ENCODE measurements at regions not wholly inside any gene's neighbourhood (a gene's known extent, or its start where the extent isn't known, plus 50 kb on each side); places are given as distances from the start of the nearest gene placed in this dataset.
"Not testable (repeated sequence)": the region's sequence is repeated elsewhere in the genome, so short reads cannot be mapped to it uniquely, and the experiment has no call there.

DNA sequence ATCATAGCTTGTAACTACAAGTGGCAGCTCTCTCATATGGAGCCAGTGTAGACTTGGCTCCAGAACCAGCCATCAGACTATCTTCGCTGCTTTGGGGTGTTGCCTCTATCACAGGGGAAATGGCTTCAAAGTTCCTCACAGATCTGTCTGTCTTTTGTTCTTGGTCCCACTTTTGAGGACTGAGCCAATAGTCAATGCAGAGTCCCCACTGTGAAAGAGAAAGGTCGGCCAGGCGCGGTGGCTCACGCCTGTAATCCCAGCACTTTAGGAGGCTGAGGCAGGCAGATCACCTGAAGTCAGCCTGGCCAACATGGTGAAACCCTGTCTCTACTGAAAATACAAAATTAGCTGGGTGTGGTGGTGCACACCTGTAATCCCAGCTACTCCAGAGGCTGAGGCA, 86.9 kb upstream of the FZD7 start:
- ATAC-seq; DNase-seq; intact Hi-C loops (cut with micrococcal nuclease): not testable (repeated sequence)

DNA sequence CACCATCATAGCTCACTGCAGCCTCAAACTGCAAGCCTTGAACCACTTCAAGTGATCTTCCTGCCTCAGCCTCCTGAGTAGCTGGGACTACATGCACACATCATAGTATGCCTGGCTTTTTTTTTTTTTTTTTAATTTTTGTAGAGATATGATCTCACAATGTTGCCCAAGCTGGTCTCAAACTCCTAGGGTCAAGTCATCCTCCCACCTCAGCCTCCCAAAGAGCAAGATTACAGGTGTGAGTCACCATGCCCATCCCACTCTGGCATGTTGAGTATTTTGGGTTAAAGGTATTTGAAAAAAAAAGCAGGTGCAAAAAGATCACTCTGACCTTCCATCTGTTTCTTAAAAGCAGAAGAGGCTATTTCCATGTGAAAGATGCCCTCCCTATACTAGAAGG, 86.4 kb upstream of the FZD7 start:
- no peak for ATAC-seq
- DNase-seq: no peak
- intact Hi-C loops (cut with micrococcal nuclease): no loop called here

DNA sequence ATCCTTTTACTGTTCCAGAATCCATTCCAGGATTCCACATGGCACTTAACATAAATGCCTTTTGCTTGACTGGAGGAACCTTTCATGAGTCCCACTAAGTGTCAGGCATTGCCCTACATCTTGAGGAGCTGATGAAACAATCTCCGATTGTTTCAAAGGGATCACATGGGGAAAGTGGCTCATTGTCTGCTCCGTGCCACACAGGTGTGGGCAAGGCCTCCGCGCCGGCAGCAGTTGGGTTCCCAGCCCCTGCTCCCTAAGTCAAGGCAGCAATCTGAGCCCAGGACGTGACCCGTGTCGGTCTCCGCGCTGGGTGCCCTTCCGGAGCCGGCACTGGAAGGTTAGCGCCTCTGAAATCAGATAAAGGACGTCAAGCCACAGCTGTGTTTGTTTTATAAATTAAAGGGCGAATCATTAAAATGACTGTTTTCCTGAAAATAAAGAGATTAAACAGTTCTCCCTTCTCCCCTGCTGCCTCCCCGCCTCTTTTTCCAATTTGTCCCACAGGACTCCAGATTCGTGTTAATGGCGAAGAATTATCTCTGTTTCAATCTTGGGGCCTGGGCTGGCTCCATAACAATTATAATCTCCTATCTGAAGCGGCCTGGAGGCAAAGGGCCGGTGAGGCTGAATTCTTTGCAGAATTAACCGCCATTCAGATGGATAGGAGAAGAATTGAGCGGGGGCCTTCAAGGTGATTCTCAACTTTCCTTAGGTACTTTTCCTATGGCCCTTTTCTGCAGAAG, 84.3 kb upstream of the FZD7 start:
- ATAC-seq (no peak), DNase-seq (no peak)
- intact Hi-C loops (cut with micrococcal nuclease): no loop called here

DNA sequence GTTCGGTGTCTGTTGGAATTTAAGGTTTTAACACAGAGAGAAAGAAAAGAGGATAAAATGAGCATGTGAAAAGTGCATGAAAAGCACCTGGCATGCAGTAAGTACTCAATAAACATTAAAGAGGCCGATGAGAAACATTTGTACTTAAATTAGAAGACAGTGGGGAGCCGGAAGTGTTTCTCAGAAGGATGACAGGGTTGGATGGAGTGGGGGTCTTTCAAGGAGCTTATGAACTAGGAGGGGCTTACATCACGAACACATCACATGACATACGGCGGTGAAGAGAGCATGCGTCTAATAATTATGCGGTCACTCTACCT, 83.8 kb upstream of the FZD7 start:
- ATAC-seq (no peak), DNase-seq (no peak)
- intact Hi-C loops (cut with micrococcal nuclease): no loop called here

DNA sequence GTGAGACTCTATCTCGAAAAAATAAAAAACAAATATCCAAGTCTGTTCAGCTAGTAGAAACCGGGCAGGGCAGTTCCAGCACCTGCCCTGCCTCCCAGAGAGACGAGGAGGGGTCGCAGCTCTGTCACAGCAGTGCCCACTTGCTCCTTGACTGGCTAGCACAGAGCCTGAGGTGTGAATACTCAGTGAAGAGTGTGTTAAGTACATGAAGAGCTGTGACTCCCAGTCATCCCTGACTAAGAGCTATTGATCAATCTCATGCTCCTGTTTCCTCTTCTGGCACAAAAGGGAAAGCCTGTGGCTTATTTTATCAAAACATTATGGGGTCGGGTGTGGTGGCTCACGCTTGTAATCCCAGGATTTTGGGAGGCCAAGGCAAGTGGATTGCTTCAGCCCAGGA, 83.0 kb upstream of the FZD7 start:
- ATAC-seq: no peak
- intact Hi-C loops (cut with micrococcal nuclease): no loop called here
- DNase-seq: no peak

DNA sequence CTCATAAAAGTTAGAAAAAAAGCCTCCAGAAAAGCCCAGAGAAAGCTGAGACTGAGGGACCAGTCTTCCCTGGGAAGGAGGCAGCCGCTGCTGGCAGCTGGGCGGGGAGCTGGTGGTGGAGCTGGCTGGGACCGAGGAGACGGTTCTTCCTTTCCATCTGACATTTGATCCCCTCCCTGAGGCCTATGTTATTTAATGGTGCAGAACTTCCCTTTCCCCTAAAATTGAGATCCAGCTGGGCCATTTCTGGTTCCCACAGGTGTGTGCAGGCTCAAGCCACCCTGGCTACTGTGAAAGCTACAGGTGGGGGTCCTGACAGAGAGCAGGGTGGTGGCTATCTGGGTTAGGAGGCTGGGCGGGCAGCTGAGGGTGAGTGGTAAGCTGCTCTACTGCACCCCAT, 81.5 kb upstream of the FZD7 start:
- intact Hi-C loops (cut with micrococcal nuclease): no loop called here
- no peak for DNase-seq
- no peak for ATAC-seq

DNA sequence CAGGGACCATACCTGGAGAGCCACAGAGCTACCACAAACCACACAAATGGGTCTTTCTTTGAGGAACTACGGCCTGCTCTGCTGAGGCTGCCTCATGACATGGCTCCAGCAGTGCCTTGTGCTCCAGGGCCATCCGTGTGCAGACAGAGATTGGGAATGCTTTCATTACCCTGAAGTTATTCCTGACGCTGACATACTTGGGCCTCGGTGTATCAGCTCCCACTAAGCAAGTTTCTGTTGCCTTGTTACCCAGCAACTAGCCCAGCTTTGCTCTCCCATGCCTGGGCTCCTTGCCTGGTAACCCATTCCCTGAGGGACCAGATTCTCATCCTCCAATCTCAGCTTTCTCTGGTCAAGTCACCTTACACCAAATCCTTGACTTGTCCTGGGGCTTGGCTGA, 80.3 kb upstream of the FZD7 start:
- DNase-seq: no peak
- peak; percentile 91 for ATAC-seq
- intact Hi-C loops (cut with micrococcal nuclease): no loop called here

DNA sequence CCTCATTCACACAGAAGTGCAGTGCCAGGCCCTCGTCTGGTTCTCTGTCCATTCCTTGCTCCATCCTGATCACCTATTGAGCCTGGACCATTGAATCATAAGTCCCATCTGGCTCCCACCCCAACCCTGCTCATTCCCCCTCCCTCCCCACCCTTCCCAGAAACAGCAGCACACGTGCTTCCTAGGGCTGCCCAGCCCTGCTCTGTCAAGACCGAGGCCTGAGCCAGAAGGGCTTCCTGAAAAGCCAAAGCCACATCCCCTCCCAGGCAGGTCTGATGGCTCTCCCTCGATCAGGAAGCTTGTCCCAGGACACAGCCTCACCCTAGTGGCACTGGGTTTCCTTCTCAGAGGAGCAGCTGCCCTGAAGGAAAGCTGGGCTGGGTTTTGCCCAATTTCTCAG, 79.8 kb upstream of the FZD7 start:
- peak; percentile 20 for ATAC-seq
- intact Hi-C loops (cut with micrococcal nuclease): no loop called here

DNA sequence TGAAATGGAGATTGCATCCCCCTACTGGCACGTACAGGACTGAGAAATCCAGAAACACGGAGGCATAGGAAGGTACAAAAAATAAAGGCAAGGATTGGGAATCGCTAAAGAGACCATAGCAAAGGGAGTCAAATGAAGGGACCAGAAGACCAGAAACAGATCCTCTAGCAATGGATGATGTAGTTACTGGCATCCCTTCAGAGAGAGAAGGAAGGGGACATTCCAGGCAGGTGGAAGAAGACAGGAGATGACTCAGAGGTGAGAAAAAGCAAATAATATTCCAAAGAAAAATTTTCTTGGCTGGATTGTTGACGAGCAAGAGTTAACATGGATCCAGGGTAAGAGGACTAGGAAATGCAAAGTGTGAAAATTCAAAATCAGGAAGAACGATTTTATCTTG, 78.4 kb upstream of the FZD7 start:
- no peak for DNase-seq
- intact Hi-C loops (cut with micrococcal nuclease): no loop called here
- no peak for ATAC-seq

More for the DNA sequence above, 79.8 kb upstream of the FZD7 start:
- no peak for DNase-seq

DNA sequence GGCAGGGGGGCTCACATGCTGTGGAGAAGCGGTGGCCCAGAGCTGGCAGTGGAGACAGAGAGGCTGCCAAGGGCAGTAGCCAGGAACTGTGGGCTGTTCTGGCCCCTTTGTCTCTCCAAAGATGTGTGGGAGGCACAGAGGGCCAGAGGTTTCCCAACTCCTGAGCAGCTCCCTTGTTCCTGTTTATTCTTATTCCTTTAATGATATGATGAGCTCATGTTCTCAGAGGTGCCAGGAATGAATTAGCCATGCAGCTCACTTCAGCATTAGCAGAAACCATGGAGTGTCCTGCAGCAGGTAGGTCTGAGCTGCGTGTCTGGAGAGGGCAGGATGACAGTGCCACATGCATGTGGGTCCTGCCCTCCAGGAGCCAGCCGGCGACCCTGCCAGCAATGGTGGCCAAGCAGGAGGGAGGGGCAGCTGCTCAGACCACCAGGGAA, 77.9 kb upstream of the FZD7 start:
- intact Hi-C loops (cut with micrococcal nuclease): no loop called here
- ATAC-seq: peak; percentile 62
- no peak for DNase-seq

DNA sequence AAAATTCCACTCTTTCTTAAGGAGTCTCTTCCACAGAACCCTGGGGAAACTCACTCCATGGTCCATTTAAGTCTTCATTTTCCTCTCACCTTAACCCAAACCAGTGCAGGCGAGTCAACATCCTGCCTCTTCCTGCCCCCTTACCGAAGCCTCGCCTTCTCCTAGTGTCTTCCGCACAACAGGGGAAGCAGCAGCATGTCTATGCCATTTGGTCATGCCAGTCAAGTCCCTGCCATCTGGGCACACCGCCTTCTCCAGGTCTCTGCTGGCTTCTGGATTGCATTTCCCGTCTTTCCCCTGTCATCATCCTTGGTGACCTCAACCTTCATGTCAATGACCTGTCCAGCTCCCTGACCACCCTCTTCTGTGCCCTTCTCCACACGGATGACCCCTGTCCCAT, 77.3 kb upstream of the FZD7 start:
- no peak for ATAC-seq
- no peak for DNase-seq
- intact Hi-C loops (cut with micrococcal nuclease): no loop called here

DNA sequence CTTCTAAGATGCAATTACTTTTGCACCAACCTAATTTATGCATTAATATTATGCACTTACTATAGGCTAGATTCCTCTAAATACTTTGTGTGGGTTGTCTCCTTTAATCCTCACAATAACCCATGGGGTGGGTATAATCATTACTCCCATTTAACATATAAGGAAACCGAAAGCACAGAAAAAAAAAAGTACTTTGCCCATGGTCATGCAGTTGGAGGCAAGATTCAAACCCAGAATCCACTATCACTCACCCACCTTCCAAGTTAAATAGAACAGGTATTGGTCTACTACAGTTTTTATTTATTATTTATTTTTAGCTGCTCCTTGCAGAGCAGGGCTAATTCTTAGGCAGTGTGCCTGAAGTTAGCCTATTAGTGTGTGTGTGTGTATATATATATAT, 76.6 kb upstream of the FZD7 start:
- intact Hi-C loops (cut with micrococcal nuclease): no loop called here
- ATAC-seq (no peak), DNase-seq (no peak)

DNA sequence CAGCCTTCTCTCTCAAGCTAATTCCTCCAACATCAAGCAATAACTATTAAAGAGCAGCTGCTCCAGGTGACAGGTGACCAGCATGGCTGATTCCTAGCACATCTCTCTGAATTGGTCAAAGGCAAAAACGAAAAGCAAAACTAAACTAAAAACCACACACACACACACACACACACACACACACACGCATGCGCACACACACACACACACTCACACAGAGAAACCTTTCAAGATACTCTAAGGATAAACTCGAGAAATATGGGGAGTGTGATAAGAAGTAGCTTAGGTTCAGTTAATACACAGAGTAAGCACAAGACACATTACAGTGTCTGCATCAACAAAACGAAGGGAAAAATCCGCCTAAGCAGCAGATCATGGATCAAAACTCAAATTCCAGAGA, 74.5 kb upstream of the FZD7 start:
- ATAC-seq (no peak), DNase-seq (no peak)
- intact Hi-C loops (cut with micrococcal nuclease): no loop called here

DNA sequence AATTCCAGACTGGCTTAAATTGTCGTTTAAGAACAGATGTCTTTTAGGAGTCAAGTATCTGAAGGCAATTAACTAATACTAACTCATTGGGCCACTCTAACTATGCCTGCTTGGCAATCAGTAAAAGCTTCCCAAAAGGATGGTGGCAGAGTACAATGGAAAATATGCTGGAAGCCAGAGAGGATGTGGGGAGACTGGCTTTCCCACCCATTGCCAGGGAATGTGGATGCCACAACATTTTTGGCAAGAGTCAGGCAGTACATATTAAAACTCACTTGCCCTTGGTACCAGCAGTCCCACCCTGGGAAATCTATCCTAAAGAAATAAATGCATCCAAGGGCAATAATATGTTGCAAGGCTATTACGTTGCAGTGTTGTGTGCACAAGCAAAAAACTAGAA, 74.0 kb upstream of the FZD7 start:
- ATAC-seq (no peak), DNase-seq (no peak)
- intact Hi-C loops (cut with micrococcal nuclease): no loop called here

DNA sequence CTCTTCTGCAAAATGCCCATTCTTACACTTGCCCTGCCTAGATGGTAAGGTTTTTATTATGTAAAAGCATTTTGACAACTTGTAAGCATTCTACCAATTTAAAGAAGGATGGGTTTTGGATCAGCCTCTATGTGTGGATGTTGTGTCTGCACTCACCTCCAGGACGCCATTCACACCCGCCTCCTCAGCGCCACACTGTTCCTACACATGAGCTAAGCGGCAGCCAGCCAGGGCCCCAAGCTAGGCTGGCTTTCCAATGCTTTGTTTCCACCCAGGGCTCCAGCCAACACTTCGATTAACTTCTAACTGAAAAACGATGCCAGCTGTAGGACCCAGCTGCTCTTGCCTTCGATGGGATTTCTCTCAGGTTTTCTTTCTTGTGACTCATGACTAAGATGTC, 73.3 kb upstream of the FZD7 start:
- DNase-seq: no peak
- intact Hi-C loops (cut with micrococcal nuclease): no loop called here

DNA sequence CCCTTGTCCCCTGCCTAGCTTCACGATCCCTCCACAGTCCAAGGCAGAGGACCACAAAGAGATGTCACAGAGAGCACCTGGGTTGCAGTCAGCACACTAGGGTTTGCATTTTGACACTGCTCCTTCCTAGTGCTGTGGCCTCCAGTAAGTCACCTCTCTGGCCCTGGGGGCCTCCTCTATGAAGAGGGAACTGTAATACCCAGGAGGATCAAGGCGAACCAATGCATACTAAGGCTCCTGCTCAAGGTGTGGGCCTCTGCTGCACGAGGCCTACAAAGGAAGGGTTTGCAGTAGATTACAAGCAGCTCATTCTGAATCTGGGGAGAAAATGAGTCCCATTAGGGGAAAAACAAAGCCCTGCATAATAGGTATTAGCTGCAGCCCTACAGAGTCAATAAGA, 72.3 kb upstream of the FZD7 start:
- no peak for ATAC-seq
- intact Hi-C loops (cut with micrococcal nuclease): no loop called here
- no peak for DNase-seq

More for the DNA sequence above, 73.3 kb upstream of the FZD7 start:
- ATAC-seq: no peak

DNA sequence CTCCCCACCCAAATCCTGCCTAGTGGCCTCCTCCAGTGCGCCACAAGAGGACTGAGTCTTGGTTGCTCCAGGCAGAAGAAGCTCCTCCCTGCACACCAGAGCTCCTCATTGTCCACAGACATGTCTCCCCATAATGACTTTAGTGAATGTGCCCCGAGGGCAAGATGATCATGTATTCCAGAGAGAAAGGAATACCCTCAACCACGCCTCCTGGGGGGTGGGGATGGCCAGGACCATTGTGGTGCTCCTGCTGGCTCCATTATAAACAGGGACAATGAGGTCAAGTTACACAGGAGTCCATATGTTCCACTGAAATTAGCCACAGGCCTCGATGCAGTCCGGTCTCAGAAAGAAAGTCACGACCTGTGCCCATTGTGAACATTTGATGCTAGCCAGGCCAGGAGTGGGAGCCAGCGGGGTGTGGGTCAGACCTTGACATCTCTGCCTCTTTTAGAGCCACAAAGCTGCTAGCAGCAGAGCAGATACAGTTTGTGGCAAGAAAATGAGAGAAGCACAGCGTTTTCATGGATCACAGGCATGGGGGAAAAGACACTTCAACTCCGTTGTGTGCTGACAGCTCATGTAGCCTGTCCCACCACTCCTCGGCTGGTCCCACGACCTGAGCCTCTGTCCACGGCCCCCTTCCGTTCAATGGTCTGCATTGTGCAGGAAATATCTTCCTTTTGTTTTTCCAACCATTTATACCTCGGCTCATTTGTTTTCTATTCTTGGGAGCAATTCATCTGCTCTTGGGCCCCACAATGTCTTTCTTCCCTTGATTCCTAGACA, 70.7 kb upstream of the FZD7 start:
- intact Hi-C loops (cut with micrococcal nuclease): no loop called here
- ATAC-seq (no peak), DNase-seq (no peak)

DNA sequence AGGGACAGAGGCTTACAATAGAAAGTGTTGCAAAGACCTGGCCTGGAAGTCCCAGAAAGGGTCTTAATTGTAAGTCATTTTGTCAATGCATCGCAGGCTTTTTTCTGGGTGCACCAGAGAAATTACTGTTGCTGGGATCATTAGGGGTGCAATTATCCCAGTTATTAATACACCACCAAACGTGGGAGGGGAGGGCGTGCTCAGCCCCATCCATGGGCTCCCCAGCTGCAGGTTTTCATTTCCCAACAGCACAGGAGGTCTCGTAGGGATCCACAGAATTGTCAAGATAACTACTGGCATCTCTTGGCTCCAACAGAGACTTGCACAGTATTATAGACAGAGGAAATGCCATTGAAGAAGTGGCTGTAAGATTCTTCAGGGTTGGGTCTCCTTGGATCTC, 69.6 kb upstream of the FZD7 start:
- intact Hi-C loops (cut with micrococcal nuclease): no loop called here
- DNase-seq: no peak
- no peak for ATAC-seq

DNA sequence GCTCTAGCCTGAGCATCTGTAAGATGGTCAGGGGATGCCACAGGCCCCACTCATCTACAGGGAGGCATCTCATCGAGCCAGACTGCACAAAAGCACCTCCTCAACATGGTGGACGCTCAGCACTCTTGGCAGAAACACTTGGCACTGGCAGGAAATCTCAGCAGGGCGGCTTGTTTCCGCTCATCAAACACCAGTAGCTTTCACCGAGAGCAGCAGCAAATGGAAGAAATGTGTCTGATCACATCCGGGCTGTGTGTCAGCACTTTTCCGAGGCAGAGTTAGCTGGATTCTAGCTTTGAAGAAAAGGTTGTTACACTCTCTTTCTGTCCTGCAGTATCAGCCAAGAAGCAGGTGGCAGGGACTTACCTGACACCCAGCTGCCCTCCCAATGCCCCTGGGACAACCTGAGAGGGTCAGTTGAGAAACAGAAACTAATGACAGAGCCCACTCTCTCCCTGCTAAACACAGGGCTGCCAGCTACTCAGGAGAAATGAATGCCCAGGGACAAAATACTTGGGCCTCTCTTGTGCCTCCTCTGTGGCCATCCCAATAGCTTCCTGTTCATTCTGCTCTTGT, 68.9 kb upstream of the FZD7 start:
- ATAC-seq (no peak), DNase-seq (no peak)
- intact Hi-C loops (cut with micrococcal nuclease): no loop called here

DNA sequence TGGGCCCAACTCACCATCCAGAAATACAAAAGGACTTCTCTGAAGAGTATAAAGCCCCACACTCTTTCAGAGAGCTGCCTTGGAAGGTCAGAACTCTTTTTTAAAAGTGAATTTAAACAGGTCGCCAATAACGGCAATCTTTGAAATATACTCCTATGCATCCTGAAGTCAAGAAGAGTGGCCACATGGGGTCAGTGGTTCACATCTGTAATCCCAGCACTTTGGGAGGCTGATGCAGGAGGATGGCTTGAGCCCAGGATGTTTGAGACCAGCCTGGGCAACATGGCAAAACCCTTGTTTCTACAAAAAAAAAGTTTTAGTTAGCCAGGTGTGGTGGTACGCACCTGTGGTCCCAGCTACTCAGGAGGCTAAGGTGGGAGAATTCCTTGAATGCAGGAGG, 68.1 kb upstream of the FZD7 start:
- ATAC-seq (no peak), DNase-seq (no peak)
- intact Hi-C loops (cut with micrococcal nuclease): no loop called here

All from left ventricle myocardium superior (tissue), 1 donor.